ENCODE measurements at regions not wholly inside any gene's neighbourhood (a gene's known extent, or its start where the extent isn't known, plus 50 kb on each side); places are given as distances from the start of the nearest gene placed in this dataset.

DNA sequence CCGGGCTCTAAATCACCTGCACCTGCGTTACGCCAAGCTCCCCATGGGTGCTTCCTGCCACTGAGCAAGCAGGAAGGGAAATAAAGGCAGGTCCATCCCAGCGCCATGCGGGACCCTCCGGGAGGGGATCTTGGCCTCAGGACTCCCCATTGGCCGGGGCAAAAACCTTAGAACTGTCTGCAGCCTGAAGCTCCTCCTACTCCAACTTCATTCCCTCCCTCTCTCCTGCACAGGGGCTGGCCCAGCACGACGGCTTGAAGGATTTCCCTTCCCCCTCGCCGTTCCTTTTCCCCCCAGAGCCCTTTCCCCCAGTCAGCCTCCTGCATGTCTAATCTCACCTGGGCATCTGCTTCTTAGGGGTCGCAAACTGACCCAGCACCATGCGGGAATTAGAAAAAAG, 137.2 kb upstream of the NCOR2 start:
- no peak overlapping the region for H3K4me3 ChIP-seq
- H3K27me3 ChIP-seq (ENCODE audit: low read depth) = no peaks in the 10 kb centered on the region
- TF ChIP-seq, protein P1, sequence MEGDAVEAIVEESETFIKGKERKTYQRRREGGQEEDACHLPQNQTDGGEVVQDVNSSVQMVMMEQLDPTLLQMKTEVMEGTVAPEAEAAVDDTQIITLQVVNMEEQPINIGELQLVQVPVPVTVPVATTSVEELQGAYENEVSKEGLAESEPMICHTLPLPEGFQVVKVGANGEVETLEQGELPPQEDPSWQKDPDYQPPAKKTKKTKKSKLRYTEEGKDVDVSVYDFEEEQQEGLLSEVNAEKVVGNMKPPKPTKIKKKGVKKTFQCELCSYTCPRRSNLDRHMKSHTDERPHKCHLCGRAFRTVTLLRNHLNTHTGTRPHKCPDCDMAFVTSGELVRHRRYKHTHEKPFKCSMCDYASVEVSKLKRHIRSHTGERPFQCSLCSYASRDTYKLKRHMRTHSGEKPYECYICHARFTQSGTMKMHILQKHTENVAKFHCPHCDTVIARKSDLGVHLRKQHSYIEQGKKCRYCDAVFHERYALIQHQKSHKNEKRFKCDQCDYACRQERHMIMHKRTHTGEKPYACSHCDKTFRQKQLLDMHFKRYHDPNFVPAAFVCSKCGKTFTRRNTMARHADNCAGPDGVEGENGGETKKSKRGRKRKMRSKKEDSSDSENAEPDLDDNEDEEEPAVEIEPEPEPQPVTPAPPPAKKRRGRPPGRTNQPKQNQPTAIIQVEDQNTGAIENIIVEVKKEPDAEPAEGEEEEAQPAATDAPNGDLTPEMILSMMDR (IDR thresholded peaks at IDR 0.05; ENCODE audit: borderline replicate concordance) = no peak
- no peak overlapping the region for H3K27ac ChIP-seq (replicated peaks)
- DNase-seq = no peak
- no peaks in the 10 kb centered on the region for H3K36me3 ChIP-seq
- H3K9me3 ChIP-seq (replicated peaks) = peaks cover 6% of the 10 kb centered on the region
- peaks cover 24% of the 10 kb centered on the region for H3K4me1 ChIP-seq
- intact Hi-C loops (cut with micrococcal nuclease) = no loop called here

DNA sequence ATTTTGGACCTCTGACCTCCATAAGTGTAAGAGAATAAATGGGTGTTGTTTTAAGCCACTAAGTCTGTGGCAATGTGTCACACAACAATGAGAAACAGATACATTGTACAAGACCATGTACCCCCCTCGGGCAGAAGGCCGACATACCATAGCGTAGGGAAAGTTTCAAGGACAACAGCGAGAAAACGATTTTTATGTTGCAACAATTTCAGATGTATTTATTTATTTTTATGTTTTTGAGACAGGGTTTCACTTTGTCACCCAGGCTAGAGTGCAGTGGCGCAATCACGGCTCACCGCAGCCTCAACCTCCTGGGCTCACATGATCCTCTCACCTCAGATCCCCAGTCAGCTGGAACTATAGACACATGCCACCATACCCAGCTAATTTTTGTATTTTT, 136.4 kb upstream of the NCOR2 start:
- Histone ChIP-seq H3K4me1 (peaks cover 27% of the 10 kb centered on the region), H3K36me3 (no peaks in the 10 kb centered on the region), H3K4me3 (no peak overlapping the region), H3K27ac (replicated peaks) (no peak overlapping the region), H3K9me3 (replicated peaks) (peaks cover 6% of the 10 kb centered on the region), H3K27me3 (ENCODE audit: low read depth) (no peaks in the 10 kb centered on the region)
- intact Hi-C loops (cut with micrococcal nuclease) = no loop called here
- TF ChIP-seq, protein P1 (IDR thresholded peaks at IDR 0.05; ENCODE audit: borderline replicate concordance) = no peak
- DNase-seq = no peak

DNA sequence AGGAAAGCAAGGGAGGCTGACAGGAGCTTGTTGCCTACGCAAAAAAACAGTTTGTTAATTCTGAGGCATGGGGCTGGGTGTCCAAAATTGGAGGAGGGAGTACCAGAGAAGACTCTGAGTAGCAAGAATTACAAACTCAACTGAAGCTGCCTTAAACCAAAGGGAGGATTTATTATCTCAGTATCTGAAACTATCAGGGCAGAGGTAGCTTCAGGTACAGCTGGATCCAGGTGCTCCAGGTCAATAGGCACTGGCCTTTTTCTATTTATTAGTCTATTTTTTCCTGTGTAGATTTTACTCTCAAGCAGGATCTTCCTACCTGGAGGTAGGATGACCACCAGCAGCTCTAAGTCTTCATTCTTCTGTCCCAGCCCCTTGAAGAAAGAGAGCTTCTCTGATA, 135.3 kb upstream of the NCOR2 start:
- H3K4me3 ChIP-seq = no peak overlapping the region
- TF ChIP-seq, protein P1 (IDR thresholded peaks at IDR 0.05; ENCODE audit: borderline replicate concordance) = no peak
- intact Hi-C loops (cut with micrococcal nuclease) = no loop called here
- peaks cover 3% of the 10 kb centered on the region for H3K9me3 ChIP-seq (replicated peaks)
- DNase-seq = no peak
- no peaks in the 10 kb centered on the region for H3K27me3 ChIP-seq (ENCODE audit: low read depth)
- peaks cover 30% of the 10 kb centered on the region for H3K4me1 ChIP-seq
- no peak overlapping the region for H3K27ac ChIP-seq (replicated peaks)
- H3K36me3 ChIP-seq = no peaks in the 10 kb centered on the region

DNA sequence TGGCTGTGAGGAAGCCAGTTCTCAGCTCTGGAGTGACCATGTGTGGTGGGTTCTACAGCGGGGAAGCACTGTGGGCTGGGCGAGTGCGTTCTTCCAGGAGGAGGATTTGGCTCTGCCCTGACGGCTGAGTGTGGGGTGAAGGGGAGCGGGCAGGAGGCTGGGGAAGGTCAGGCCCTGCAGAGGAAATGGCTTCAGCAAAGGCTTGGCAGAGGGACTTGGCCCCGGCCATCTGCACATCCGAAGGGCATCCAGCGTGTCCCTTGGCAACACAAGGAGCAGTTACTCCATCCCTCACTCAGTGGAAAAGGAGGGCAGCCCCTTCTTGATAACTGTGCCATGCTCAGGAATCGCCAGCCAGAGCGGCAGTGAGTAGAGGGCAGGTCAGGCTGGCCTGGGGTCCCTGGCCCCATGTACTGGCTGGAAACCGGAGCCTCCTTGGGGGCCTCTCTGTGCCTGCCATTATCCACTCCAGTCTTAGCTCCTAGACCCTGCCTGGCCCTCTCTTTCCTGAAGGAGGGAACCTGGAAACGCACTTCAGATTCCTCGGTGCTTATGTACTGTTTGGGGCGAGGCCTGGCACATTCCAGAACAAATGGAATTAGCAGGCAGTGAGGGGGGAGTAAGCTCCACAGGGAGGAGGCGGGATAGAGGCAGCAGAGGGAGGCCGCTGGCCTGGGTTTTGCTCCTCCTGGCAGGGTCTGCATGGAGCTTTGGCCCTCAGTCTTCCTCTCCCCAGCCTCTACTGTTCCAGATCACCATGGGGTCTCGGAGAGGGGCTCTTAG, 133.6 kb upstream of the NCOR2 start:
- no peak for DNase-seq
- H3K4me1 ChIP-seq = peaks cover 47% of the 10 kb centered on the region
- no peak overlapping the region for H3K4me3 ChIP-seq
- H3K27ac ChIP-seq (replicated peaks) = peak overlapping the region; percentile 80
- intact Hi-C loops (cut with micrococcal nuclease) = no loop called here
- TF ChIP-seq, protein P1 (IDR thresholded peaks at IDR 0.05; ENCODE audit: borderline replicate concordance) = no peak
- no peaks in the 10 kb centered on the region for H3K9me3 ChIP-seq (replicated peaks)
- H3K36me3 ChIP-seq = no peaks in the 10 kb centered on the region
- no peaks in the 10 kb centered on the region for H3K27me3 ChIP-seq (ENCODE audit: low read depth)

DNA sequence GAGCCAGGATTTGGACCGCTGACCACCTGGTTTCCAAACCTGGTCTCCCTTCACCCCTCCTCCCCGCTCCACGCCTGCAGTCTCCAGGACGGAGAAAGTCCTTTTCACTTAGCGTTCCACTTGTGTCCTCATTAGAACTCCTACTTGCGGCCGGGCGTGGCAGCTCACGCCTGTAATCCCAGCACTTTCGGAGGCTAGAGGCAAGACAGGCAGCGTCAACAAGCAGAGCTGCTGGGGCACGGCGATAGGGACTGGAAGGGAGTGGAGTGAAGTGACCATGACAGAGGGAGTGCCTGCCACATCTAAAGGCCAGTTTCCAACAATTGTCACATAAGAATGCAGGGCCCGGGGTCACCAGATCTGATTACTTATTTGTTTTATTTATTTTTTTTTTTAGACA, 132.5 kb upstream of the NCOR2 start:
- H3K27ac ChIP-seq (replicated peaks) = peak overlapping the region; percentile 80
- H3K27me3 ChIP-seq (ENCODE audit: low read depth) = no peaks in the 10 kb centered on the region
- intact Hi-C loops (cut with micrococcal nuclease) = no loop called here
- no peak overlapping the region for H3K4me3 ChIP-seq
- H3K9me3 ChIP-seq (replicated peaks) = no peaks in the 10 kb centered on the region
- no peaks in the 10 kb centered on the region for H3K36me3 ChIP-seq
- TF ChIP-seq, protein P1 (IDR thresholded peaks at IDR 0.05; ENCODE audit: borderline replicate concordance) = no peak
- peaks cover 58% of the 10 kb centered on the region for H3K4me1 ChIP-seq
- DNase-seq = no peak
